Endothelial cell of umbilical vein (primary cell): ENCODE measurements at regions not wholly inside any gene's neighbourhood (a gene's known extent, or its start where the extent isn't known, plus 50 kb on each side); places are given as distances from the start of the nearest gene placed in this dataset.

Experiments
- BruUV-seq: library from RNA; stranded (reverse); fragments of 400-500 nt; replicated peaks from 2 replicates; lab custom pipeline; 2021; lab: Mats Ljungman, UMichigan
- CTCF ChIA-PET: fragments of 300-600, 350-600 bp; sonication (Branson Sonifier 250); formaldehyde crosslinking; loops from one replicate; lab custom pipeline; 2021; ENCODE audit warnings: antibody characterized with exemption, inconsistent platforms; lab: Charles Lee
- POLR2A ChIA-PET: fragments of 300-600, 350-600 bp; sonication (Branson Sonifier 250); formaldehyde crosslinking; loops from one replicate; lab custom pipeline; 2021; ENCODE audit warnings: antibody characterized with exemption, inconsistent platforms; lab: Charles Lee
- DNase-seq: peaks from one replicate; pipeline ENCODE4 v3.0.0-alpha.2; 2011; ENCODE audit warnings: low read depth, low spot score
- FAIRE-seq: peaks from 2 replicates; lab custom pipeline; 2011; peaks lifted over from hg19 to GRCh38; lab: Jason Lieb, UNC
- H2AFZ ChIP-seq: 2 replicates; pipeline ENCODE4 v1.6.0; 2012; ENCODE audit warnings: low read depth, low read length, control low read depth, inconsistent platforms
- H3K27ac ChIP-seq: 2 replicates; pipeline ENCODE4 v1.5.1; 2011; ENCODE audit warnings: low read depth, mild to moderate bottlenecking, control low read depth, low read length, moderate library complexity; ENCODE audit not compliant: insufficient read depth
- H3K27me3 ChIP-seq, 2 experiments: 2 replicates each; pipeline versions ENCODE4 v1.6.0 to v1.6.1; 2011; ENCODE audit warnings: low read length in 2 of 2, mixed read lengths in 1 of 2; ENCODE audit not compliant: control insufficient read depth in 2 of 2, insufficient read depth in 2 of 2
- H3K36me3 ChIP-seq, 2 experiments: 2 replicates in 1 of 2; 3 replicates in 1 of 2; pipeline ENCODE4 v1.5.1; 2011; ENCODE audit warnings: low read length in 2 of 2, mild to moderate bottlenecking in 1 of 2, moderate library complexity in 1 of 2; ENCODE audit not compliant: control insufficient read depth in 2 of 2, insufficient read depth in 2 of 2; ENCODE audit errors: extremely low read depth in 1 of 2
- H3K4me1 ChIP-seq: 3 replicates; pipeline ENCODE4 v1.5.1; 2011; ENCODE audit warnings: mild to moderate bottlenecking, low read length; ENCODE audit not compliant: control insufficient read depth, insufficient read depth; ENCODE audit errors: extremely low read depth
- H3K4me2 ChIP-seq: 2 replicates; pipeline ENCODE4 v1.6.1; 2011; ENCODE audit warnings: low read length, control low read depth, mixed read lengths; ENCODE audit not compliant: insufficient read depth
- H3K4me3 ChIP-seq, 3 experiments: fragments of 200-600 bp in 1 of 3; sonication (generic), shearing (Covaris generic) in 1 of 3; replicated peaks in 1 of 3; 2 replicates each; pipeline ENCODE4 v1.5.1; 2011 to 2016; ENCODE audit warnings: control low read depth in 3 of 3, low read length in 3 of 3, mild to moderate bottlenecking in 2 of 3, inconsistent platforms in 1 of 3, low read depth in 1 of 3, moderate library complexity in 1 of 3; ENCODE audit not compliant: insufficient read depth in 1 of 3
- H3K79me2 ChIP-seq: 2 replicates; pipeline ENCODE4 v1.6.0; 2012; ENCODE audit warnings: low read length, inconsistent platforms; ENCODE audit not compliant: control insufficient read depth, insufficient read depth
- H3K9ac ChIP-seq: replicated peaks from 2 replicates; pipeline ENCODE3; 2011; ENCODE audit warnings: low read length, control low read depth; ENCODE audit not compliant: insufficient read depth; ENCODE audit errors: extremely low read depth
- H3K9me1 ChIP-seq: replicated peaks from 3 replicates; pipeline ENCODE4 v1.6.0; 2011; ENCODE audit warnings: mild to moderate bottlenecking, low read length; ENCODE audit not compliant: control insufficient read depth, insufficient read depth; ENCODE audit errors: extremely low read depth
- H3K9me3 ChIP-seq: replicated peaks from 2 replicates; pipeline ENCODE4 v1.5.1; 2012; ENCODE audit warnings: low read length, inconsistent platforms; ENCODE audit not compliant: control insufficient read depth, insufficient read depth
- H4K20me1 ChIP-seq: replicated peaks from 2 replicates; pipeline ENCODE3; 2011; ENCODE audit warnings: mild to moderate bottlenecking, low read length; ENCODE audit not compliant: control insufficient read depth, insufficient read depth; ENCODE audit errors: extremely low read depth
- CTCF ChIP-seq, 2 donors: IDR thresholded peaks; 1 replicate in 1 of 2; 2 replicates in 1 of 2; pipeline ENCODE4 v1.5.1; 2011; ENCODE audit warnings: low read length in 2 of 2, mild to moderate bottlenecking in 2 of 2, moderate library complexity in 2 of 2, control low read depth in 1 of 2, inconsistent platforms in 1 of 2, low read depth in 1 of 2; ENCODE audit not compliant: insufficient read depth in 1 of 2; ENCODE audit errors: extremely low read depth in 1 of 2
- EZH2 ChIP-seq: IDR thresholded peaks from 2 replicates; pipeline ENCODE4 v1.6.1; 2012; ENCODE audit warnings: borderline replicate concordance, low read depth, mild to moderate bottlenecking, moderate library complexity, low read length, inconsistent platforms; ENCODE audit not compliant: severe bottlenecking
- FOS ChIP-seq: IDR thresholded peaks from 2 replicates; pipeline ENCODE4 v1.6.1; 2011; ENCODE audit warnings: mild to moderate bottlenecking, low read length, moderate library complexity, borderline replicate concordance; ENCODE audit not compliant: insufficient read depth
- GATA2 ChIP-seq: IDR thresholded peaks from 2 replicates; pipeline ENCODE4 v1.7.0; 2011; ENCODE audit warnings: low read depth, mild to moderate bottlenecking, moderate library complexity, mixed read lengths, low read length; ENCODE audit not compliant: insufficient read length, insufficient read depth
- MAX ChIP-seq: IDR thresholded peaks from 2 replicates; pipeline ENCODE4 v1.6.1; 2011; ENCODE audit not compliant: insufficient read depth, insufficient read length
- MYC ChIP-seq: IDR thresholded peaks from one replicate; pipeline ENCODE4 v1.6.1; 2011; ENCODE audit warnings: mild to moderate bottlenecking, low read depth, low read length
- POLR2A ChIP-seq: IDR thresholded peaks from 2 replicates; pipeline ENCODE4 v1.6.1; 2012; ENCODE audit warnings: low read depth, mild to moderate bottlenecking, control low read depth, low read length
- POLR2AphosphoS5 ChIP-seq: IDR thresholded peaks from 2 replicates; pipeline ENCODE4 v1.6.1; 2012; ENCODE audit warnings: low read depth, mild to moderate bottlenecking, control low read depth, low read length, moderate library complexity; ENCODE audit not compliant: insufficient read depth
- dilution Hi-C: fragments of 300-500 bp; cut with MboI; formaldehyde crosslinking; loops from one replicate; pipeline ENCODE4 v1.15.0; 2019; ENCODE audit warnings: low sequenced_read_pairs; ENCODE audit not compliant: extremely low pct_ligation_motif_present
- intact Hi-C: fragments of 100-400 bp; cut with micrococcal nuclease; formaldehyde crosslinking; loops from one replicate; pipeline ENCODE4 v1.10.0; 2022

GRCh38 chr9:25994605-25995004, 316.4 kb upstream of the TUSC1 start:
- intact Hi-C loops: no loop called here
- dilution Hi-C loops: no loop called here
- Histone ChIP-seq H2AFZ (no peak overlapping the region), H3K9me1 (no peaks in the 10 kb centered on the region), H3K4me2 (no peak overlapping the region), H4K20me1 (no peaks in the 10 kb centered on the region), H3K27me3 (no peaks in the 10 kb centered on the region), H3K9ac (no peak overlapping the region), H3K4me1 (no peaks in the 10 kb centered on the region), H3K79me2 (no peaks in the 10 kb centered on the region), H3K4me3 (no peak overlapping the region), H3K9me3 (no peaks in the 10 kb centered on the region), H3K27ac (peak overlapping the region; percentile 10), H3K36me3 (no peaks in the 10 kb centered on the region)
- DNase-seq: peak; percentile 23
- FAIRE-seq: peak; percentile 58
- CTCF ChIA-PET: no interaction called here
- TF ChIP-seq GATA2: no peak
- no peak for TF ChIP-seq CTCF (IDR thresholded peaks at IDR 0.05; ENCODE audit: extremely low read depth in 1 of 2, insufficient read depth in 1 of 2, low read depth in 1 of 2, low read length in 2 of 2)
- no peak for TF ChIP-seq MAX
- no peak for TF ChIP-seq FOS
- TF ChIP-seq MYC: no peak
- no TSS peak for BruUV-seq
- POLR2A ChIA-PET: no interaction called here

- Histone ChIP-seq H3K27me3 (no peaks in the 10 kb centered on the region), H3K79me2 (no peaks in the 10 kb centered on the region), H3K4me2 (no peak overlapping the region), H3K4me3 (no peak overlapping the region), H3K9me3 (no peaks in the 10 kb centered on the region), H2AFZ (no peak overlapping the region), H3K27ac (no peak overlapping the region), H4K20me1 (no peaks in the 10 kb centered on the region), H3K9me1 (no peaks in the 10 kb centered on the region), H3K36me3 (no peaks in the 10 kb centered on the region), H3K4me1 (no peaks in the 10 kb centered on the region), H3K9ac (no peak overlapping the region)
- dilution Hi-C loops (no loop called here), intact Hi-C loops (no loop called here)
- no peak for TF ChIP-seq POLR2A
- no peak for TF ChIP-seq EZH2
- TF ChIP-seq POLR2AphosphoS5: no peak
- TF ChIP-seq MYC: no peak
- no peak for TF ChIP-seq FOS
- TF ChIP-seq GATA2: no peak
- no peak for TF ChIP-seq CTCF (IDR thresholded peaks at IDR 0.05; ENCODE audit: extremely low read depth in 1 of 2, insufficient read depth in 1 of 2, low read depth in 1 of 2, low read length in 2 of 2)
- TF ChIP-seq MAX: no peak
- FAIRE-seq (no peak), DNase-seq (no peak)
- ChIA-PET POLR2A (no interaction called here), CTCF (no interaction called here)
- BruUV-seq: no TSS peak
Observed at GRCh38 chr9:25990376-25990775, 312.1 kb upstream of the TUSC1 start.
